Gastroesophageal sphincter (tissue), 3 donors: ENCODE measurements at regions not wholly inside any gene's neighbourhood (a gene's known extent, or its start where the extent isn't known, plus 50 kb on each side); places are given as distances from the start of the nearest gene placed in this dataset.

ENCODE experiments used
- EP300 ChIP-seq: sonication (generic); formaldehyde crosslinking; IDR thresholded peaks from one replicate; pipeline ENCODE4 v1.6.1; 2017; ENCODE audit warnings: antibody characterized with exemption, mild to moderate bottlenecking
- POLR2A ChIP-seq, 2 donors: fragments of 450-650 bp; IDR thresholded peaks; one replicate each; pipeline ENCODE4 v1.6.1; 2017; ENCODE audit warnings: antibody characterized with exemption in 2 of 2, mild to moderate bottlenecking in 2 of 2, moderate library complexity in 1 of 2
- POLR2AphosphoS5 ChIP-seq: sonication (generic); formaldehyde crosslinking; IDR thresholded peaks from one replicate; pipeline ENCODE4 v1.6.1; 2017; ENCODE audit warnings: antibody characterized with exemption
- TF ChIP-seq, protein P1 (sequence below), 4 experiments: fragments of 200-600 bp in 2 of 4; fragments of 450-650 bp in 2 of 4; sonication (generic) in 1 of 4; IDR thresholded peaks; one replicate each; pipeline ENCODE4 v1.5.1; 2017 to 2019; ENCODE audit warnings: antibody characterized with exemption in 4 of 4, mild to moderate bottlenecking in 2 of 4, moderate library complexity in 2 of 4

DNA sequence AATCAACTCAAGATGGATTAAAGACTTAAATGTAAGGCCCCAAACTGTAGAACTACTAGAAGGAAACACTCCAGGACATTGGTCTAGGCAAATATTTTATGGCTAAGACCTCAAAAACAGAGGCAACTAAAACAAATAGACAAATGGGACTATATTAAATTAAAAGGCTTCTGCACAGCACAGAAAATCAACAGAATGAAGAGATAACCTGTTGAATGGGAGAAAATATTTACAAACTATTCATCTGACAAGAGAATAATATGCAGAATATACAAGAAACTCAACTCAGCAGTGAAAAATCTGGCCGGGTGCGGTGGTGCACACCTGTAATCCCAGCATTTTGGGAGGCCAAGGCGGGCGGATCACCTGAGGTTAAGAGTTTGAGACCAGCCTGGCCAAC, 84.1 kb upstream of the HNRNPU start:
- TF ChIP-seq EP300 = no peak
- TF ChIP-seq, protein P1, sequence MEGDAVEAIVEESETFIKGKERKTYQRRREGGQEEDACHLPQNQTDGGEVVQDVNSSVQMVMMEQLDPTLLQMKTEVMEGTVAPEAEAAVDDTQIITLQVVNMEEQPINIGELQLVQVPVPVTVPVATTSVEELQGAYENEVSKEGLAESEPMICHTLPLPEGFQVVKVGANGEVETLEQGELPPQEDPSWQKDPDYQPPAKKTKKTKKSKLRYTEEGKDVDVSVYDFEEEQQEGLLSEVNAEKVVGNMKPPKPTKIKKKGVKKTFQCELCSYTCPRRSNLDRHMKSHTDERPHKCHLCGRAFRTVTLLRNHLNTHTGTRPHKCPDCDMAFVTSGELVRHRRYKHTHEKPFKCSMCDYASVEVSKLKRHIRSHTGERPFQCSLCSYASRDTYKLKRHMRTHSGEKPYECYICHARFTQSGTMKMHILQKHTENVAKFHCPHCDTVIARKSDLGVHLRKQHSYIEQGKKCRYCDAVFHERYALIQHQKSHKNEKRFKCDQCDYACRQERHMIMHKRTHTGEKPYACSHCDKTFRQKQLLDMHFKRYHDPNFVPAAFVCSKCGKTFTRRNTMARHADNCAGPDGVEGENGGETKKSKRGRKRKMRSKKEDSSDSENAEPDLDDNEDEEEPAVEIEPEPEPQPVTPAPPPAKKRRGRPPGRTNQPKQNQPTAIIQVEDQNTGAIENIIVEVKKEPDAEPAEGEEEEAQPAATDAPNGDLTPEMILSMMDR (IDR thresholded peaks at IDR 0.05) = no peak
- TF ChIP-seq POLR2A (IDR thresholded peaks at IDR 0.05) = no peak
- TF ChIP-seq POLR2AphosphoS5 = no peak
